ENCODE measurements at regions not wholly inside any gene's neighbourhood (a gene's known extent, or its start where the extent isn't known, plus 50 kb on each side); places are given as distances from the start of the nearest gene placed in this dataset.

- Histone ChIP-seq H2BK5ac (ENCODE audit: insufficient read length, low read length) (no peak overlapping the region), H3K4me2 (ENCODE audit: insufficient read depth, insufficient read length, low read length) (no peak overlapping the region), H2BK20ac (ENCODE audit: low read depth, low read length, poor library complexity, severe bottlenecking) (no peak overlapping the region), H3K9ac (ENCODE audit: extremely low read depth, insufficient read length, low read length) (no peak overlapping the region), H3K79me1 (ENCODE audit: insufficient read depth, low read depth, low read length, poor library complexity, severe bottlenecking) (no peaks in the 10 kb centered on the region), H2AK5ac (ENCODE audit: insufficient read length, low read length) (no peak overlapping the region), H3K18ac (ENCODE audit: insufficient read length, low read depth, low read length) (no peak overlapping the region), H3T11ph (ENCODE audit: low read length) (no peak overlapping the region), H4K91ac (ENCODE audit: insufficient read length, low read depth, low read length) (no peak overlapping the region), H2AFZ (ENCODE audit: low read length) (no peak overlapping the region), H3K27ac (ENCODE audit: insufficient read length, low read depth, low read length) (no peak overlapping the region), H3K79me2 (ENCODE audit: insufficient read depth, low read length) (no peaks in the 10 kb centered on the region), H3K27me3 (ENCODE audit: insufficient read depth, low read length) (no peaks in the 10 kb centered on the region), H3K4me1 (ENCODE audit: insufficient read depth, low read length) (no peaks in the 10 kb centered on the region), H2BK12ac (ENCODE audit: insufficient read length, low read depth, low read length) (no peak overlapping the region), H3K23ac (ENCODE audit: insufficient read length, low read depth, low read length) (no peak overlapping the region), H3K9me3 (ENCODE audit: control insufficient read depth, low read depth, low read length) (no peaks in the 10 kb centered on the region), H4K8ac (replicated peaks; ENCODE audit: insufficient read length, low read depth, low read length) (no peak overlapping the region), H3K56ac (ENCODE audit: insufficient read length, low read depth, low read length) (no peak overlapping the region), H2BK120ac (ENCODE audit: low read depth, low read length, poor library complexity, severe bottlenecking) (no peak overlapping the region), H3K4ac (ENCODE audit: low read depth, low read length) (no peak overlapping the region), H3K23me2 (ENCODE audit: insufficient read length, low read depth, low read length, poor library complexity, severe bottlenecking) (no peaks in the 10 kb centered on the region), H4K5ac (ENCODE audit: insufficient read length, low read depth, low read length) (no peak overlapping the region), H4K20me1 (ENCODE audit: control insufficient read depth, insufficient read depth, insufficient read length) (no peaks in the 10 kb centered on the region), H3K14ac (ENCODE audit: insufficient read depth, low read length) (no peak overlapping the region), H2BK15ac (ENCODE audit: low read depth, low read length) (no peak overlapping the region)
- H3K4me3 Mint-ChIP-seq, result no peak overlapping the region
- peaks cover 13 to 14% of the 10 kb centered on the region in 2 experiments for H3K4me1 Mint-ChIP-seq
- no peak for TF ChIP-seq CTCF (conservative IDR thresholded peaks at IDR 0.05)
- no peak overlapping the region for H3K27ac Mint-ChIP-seq
- H3K9me3 Mint-ChIP-seq, result no peaks in the 10 kb centered on the region; a peak in 1 of 5 replicates
- 0 out of 7 replicates have a peak, but pooled peaks cover 0 to 4% (median 0%) of the 10 kb centered on the region in 3 experiments for H3K36me3 Mint-ChIP-seq (ENCODE audit: insufficient read depth in 1 of 3, low read depth in 3 of 3)
- no peak for DNase-seq
- WGBS (ENCODE audit: extremely low coverage, insufficient read length, low lambda C conversion rate), result no CpG with 5 or more reads among the region's 2 CpGs
- H3K27me3 Mint-ChIP-seq (ENCODE audit: low read depth), result no peaks in the 10 kb centered on the region
These were observed 123.1 kb upstream of the RUNX1 start for GRCh38 chr21:35172231-35172630.

Data from H9 (cell line).